NCI-H146 treated with DMSO at 0.1 percent for 48 hours (cell line): ENCODE measurements at regions not wholly inside any gene's neighbourhood (a gene's known extent, or its start where the extent isn't known, plus 50 kb on each side); places are given as distances from the start of the nearest gene placed in this dataset.

Experiments used
- DNase-seq: peaks from one replicate; lab custom pipeline; 2025; ENCODE audit not compliant: unreplicated experiment; lab: John Stamatoyannopoulos, UW

DNA sequence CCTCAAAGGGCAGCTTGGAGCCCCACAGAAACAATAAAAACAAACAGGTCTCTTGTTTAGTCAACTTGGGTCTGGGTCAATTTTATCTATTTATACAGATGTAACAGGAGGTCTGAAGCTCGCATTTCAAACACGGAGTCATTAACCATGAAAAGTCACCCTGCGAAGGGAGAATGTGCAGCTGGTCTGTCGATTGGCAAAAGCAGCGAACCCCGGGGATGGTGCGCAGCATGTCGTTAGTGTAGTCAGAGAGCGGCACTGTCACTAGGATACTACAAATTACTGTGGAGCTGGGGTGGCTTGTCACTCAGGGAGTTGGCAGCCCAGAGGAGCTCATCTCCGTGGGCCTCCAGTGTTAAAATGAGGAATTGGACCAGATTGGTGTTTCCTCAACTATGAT, 190.4 kb upstream of the ARG1 start:
- peak; percentile 99 for DNase-seq

DNA sequence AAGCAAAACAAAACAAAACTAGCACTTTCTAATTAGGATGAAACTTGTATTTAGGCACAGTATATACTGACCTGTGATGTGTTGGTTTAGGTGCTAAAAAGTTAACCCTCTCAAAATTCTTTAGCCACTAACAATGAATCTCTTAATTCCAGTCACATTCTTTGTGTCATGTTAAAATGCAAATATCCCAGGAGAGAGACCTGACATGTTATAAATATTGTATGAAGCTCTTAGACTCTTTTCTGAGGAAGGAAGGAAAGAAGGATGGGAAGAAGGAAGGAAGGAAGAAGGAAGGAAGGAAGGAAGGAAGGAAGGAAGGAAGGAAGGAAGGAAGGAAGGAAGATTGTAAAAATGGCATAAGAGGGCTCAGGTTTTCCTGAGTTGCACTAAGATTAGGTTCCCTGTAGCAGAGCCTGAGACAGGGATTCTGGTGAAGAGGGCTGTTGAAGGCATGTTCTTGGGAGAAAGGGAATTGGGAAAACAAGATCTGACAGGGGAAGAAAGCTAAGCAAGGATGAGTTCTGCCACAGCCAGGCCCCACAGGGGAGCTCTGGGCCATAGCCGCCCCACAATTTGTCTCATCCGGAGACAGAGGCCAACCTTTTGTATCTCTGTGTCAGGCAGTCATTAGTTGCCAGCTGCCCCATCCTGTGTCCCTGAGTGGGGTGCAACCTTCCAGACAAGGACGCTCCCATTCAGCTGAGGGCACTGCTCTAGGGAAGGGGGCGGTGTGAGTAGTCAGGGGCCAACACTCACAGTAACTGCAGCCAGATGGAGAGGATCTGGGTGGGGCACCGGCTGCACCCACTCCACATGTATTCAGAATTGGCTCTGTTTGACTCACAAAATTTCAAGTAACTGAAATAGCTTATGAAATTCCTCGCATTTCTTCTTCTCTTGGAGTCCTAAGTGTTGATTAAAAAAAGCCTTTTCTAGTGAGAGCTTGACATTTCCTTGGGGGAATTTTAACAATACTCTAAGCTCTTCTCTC, 189.3 kb upstream of the ARG1 start:
- peak; percentile 76 for DNase-seq

- peak; percentile 38 for DNase-seq
Observed at GRCh38 chr6:131387562-131388447, 185.2 kb upstream of the ARG1 start.

DNA sequence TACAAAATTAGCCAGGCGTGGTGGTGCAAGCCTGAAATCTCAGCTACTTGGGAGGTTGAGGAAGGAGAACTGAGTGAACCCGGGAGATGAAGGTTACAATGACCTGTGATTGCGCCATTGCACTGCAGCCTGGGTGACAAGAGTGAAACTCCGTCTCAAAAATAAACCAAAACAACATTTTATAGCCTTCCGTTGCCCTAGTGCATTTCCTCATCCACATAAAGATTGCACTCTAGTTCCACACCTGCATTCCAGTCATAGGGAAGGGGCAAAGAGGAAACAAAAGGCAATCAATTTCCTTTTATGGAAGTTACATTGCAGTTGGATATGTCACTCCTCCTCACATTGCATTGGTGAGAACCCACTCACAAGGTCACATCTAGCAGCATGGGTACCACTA, 182.7 kb upstream of the ARG1 start:
- no peak for DNase-seq

DNA sequence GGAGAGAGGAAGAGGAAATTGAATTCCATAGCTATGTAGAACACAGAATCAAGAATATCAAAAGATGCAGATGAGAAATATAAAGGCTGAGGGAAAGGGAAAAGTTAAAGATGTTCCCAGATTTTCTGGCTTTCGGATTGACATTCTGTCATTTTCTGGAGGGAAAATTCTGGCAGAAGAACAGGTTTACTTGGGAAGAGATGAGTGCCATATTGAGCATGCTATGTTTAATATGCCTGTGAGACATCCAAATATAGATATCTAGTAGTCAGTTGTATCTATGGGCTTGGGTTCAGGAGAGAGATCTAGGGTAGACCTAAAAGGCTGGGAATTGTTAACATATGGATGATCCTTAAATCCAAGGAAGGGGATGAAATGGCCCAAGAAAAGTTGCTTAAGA, 181.9 kb upstream of the ARG1 start:
- no peak for DNase-seq

- DNase-seq: no peak
Observed at GRCh38 chr6:131393433-131393832, 179.6 kb upstream of the ARG1 start.

DNA sequence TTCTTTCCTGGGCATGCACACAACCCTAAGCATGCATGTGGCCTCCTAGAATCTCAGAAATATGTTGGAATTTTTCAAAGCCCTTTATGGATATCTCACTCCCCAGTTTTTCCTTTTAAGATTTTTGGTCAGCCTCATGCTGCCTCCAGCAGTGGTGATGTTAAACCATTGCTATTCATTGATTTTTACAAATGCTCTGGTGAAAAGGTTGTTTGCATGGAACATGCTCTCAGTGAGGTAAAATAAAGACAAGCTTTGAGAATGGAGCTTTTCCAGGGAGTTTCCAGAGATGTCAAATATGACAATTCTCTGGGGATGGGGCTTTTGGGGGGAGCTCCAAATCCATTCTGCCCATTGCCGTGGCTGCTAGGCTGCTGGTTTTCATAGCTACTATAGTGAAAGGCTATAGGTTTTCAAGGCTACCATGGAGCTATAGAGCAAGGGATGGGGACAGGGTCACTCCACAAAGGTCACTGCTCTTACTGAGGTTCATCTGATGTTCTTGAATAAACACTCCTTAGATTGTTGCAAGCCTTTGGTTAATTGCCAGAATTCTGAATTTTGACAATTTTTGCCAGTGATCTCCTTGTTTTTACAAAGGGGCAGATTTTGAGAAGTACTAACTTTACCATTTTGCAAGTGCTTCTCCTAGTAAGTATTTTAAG, 178.1 kb upstream of the ARG1 start:
- DNase-seq: no peak

GRCh38 chr6:131398176-131398575, 174.8 kb upstream of the ARG1 start:
- no peak for DNase-seq

DNA sequence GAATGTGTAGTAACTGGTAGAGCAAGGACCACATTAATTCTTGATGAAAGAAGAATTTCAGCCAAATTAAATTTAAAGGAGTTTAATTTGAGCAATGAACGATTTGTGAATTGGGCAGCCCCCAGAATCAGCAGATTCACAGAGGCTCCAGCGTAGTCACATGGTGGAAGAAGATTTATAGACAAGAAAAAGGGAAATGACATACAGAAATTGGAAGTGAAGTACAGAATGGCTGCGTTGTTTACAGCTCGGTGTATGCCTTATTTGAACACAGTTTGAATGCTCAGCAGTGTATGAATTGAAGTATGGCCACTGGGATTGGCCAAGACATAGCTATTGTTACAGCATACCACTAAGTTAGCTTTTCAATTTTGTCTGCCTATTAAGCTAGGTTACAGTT, 173.6 kb upstream of the ARG1 start:
- DNase-seq: no peak

DNA sequence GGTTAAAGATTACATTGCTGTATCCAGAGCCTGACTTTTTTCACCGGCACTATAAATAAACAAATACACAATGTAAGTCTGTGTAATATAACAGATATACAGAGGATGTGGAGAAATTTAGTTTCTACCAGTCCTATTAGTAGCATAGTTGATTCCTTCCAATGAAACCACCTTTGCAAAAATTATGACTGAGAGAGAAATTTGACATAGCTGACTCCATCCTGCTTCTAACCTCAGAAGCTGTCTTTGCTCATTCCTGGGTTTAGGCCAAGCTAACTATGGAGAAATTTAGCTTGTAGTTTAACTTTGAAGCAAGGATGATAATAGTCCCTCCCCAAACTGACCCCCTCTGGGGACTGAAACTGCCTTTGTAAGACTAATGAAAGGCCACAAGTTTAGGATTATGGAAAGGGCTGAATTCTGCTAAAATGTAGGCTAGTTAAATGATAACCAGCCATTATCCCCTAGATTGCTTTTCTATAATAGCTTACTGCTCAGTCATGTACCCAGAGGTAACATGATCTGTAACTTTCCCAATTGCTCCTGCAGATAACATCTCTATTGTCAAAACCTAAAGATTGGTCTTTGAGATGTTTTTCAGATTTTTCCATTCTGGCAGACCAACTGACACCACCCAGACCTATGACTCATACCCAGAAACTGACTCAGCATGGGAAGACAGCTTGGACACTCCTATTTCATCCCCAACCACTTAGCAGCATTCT, 172.8 kb upstream of the ARG1 start:
- DNase-seq: peak; percentile 65

DNA sequence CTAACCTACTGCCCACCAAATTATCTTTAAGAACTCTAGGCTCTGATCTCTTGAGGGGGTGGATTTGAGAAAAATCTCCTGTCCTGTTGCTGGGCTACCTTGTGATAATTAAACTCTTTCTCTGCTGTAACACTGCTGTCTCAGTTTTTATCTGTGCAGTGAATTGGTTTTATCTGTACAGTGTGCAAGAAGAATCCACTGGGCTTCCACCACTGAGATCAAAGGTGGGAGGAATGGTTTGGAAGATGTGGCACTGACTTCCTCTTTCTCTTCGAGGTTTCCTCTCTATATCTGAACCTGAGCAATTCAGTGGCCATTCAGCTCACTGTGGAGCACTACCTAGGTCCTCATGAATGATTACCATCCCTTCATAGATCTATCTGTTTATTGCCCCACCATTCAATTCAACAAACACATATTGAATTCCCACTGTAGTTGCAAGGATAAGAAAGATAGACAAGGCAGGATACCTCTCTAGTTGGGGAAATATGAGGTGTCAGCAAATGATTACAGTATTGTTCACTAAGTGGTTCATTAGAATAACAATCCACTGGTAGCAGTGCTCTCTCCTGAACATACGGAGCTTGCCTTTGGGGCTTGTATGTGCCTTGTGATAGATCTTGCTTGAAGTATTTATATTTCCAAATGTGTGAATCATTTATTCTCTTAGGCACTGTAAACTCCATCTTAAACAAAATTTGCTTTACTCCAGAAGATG, 172.1 kb upstream of the ARG1 start:
- no peak for DNase-seq

GRCh38 chr6:131408811-131409210, 164.2 kb upstream of the ARG1 start:
- no peak for DNase-seq

- DNase-seq: no peak
Observed at GRCh38 chr6:131410785-131411184, 162.2 kb upstream of the ARG1 start.

DNA sequence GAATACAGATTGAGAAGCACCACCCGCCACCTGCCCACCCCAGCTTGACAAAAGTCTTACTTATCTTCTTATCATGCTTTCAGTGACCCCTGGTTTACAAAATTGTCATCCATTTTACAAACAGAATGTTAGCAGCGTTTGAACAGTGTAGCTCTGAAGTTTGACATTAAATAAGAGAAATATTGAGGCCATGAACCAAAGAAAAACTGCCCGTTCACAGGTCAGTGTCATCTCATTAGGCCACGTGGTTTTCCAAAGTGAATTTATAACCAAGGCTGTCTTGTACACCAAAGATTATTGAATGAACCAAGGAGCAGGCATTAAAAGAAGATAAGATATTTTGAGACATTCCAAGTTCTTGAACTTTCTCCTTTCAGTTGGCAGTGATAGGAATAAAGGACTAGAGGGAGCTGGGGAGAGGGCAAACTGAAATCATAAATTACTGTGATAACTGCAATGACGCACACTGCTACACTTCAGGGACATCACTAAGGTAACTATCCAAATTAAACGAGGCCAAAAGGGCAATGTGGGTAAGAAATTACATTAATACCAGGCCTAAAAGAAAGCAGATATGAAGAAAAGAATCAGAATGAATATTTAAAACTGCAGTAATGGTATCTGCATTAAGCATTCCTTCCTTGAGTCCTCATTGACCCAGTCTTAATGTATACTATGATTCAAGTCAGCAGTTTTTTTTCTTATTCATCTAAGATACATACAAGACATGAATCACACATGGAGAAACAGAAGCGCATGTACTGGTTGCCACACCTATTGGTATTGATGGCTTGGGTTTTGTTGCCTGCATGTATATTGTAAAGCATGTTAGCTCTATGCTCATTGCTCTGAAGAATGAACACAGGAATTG, 159.8 kb upstream of the ARG1 start:
- DNase-seq: no peak

GRCh38 chr6:131413831-131414191, 159.2 kb upstream of the ARG1 start:
- DNase-seq: no peak

- DNase-seq: no peak
Observed at GRCh38 chr6:131414956-131415355, 158.1 kb upstream of the ARG1 start.

DNA sequence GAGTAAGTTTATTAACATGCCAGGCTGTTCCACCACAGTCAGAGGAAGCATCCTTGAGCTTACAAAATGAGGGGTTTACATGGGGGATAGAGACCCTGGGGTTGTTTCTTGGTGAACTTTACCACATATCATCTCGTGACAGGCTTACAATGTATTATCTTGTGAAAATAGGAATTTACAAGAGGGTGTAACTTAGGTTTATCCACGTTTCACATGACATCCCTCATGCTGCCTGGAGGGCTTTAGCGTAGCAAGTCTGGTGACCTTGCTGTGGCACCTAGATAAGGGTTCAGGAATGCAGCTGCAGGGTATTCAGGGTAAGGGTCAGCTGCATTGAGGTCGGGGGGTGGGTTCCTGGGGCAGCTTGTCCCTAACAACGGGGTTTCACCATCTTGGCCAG, 154.6 kb upstream of the ARG1 start:
- no peak for DNase-seq

GRCh38 chr6:131419702-131420101, 153.3 kb upstream of the ARG1 start:
- DNase-seq: no peak

DNA sequence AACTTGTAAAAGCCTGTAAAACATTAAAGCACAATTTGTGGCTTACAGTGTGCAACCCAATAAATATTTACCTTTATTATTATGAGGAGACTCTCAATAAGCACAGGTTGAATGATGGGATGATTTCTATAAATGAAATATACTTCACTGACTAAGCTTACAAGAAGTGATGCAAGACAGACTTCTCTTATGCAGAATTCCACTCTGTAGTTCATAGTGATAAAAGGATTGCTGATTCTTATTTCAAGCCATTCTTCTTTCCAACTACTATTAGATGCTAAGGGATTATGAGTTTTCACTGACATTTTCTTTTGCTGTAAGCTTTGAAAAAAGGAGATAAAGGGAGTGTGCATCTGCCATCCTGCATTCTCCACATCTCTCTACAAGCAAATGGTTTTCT, 149.0 kb upstream of the ARG1 start:
- DNase-seq: no peak
